Epithelial cell of esophagus (primary cell): ENCODE measurements at regions not wholly inside any gene's neighbourhood (a gene's known extent, or its start where the extent isn't known, plus 50 kb on each side); places are given as distances from the start of the nearest gene placed in this dataset.
A peak's percentile ranks its signal among the peaks of the same experiment; 100 is the strongest.
"Not testable (repeated sequence)": the region's sequence is repeated elsewhere in the genome, so short reads cannot be mapped to it uniquely, and the experiment has no call there.

Experiments
- DNase-seq: peaks from one replicate; pipeline ENCODE4 v3.0.0; 2010; ENCODE audit warnings: low read depth
- H3K4me3 ChIP-seq: 2 replicates; pipeline ENCODE4 v1.5.1; 2011; ENCODE audit warnings: mild to moderate bottlenecking, low read length, control low read depth
- TF ChIP-seq, protein P1 (sequence below): IDR thresholded peaks from 2 replicates; pipeline ENCODE4 v1.5.1; 2011; ENCODE audit warnings: low read depth, mild to moderate bottlenecking, low read length, control low read depth, inconsistent platforms; ENCODE audit not compliant: insufficient read depth; ENCODE audit errors: missing control alignments

DNA sequence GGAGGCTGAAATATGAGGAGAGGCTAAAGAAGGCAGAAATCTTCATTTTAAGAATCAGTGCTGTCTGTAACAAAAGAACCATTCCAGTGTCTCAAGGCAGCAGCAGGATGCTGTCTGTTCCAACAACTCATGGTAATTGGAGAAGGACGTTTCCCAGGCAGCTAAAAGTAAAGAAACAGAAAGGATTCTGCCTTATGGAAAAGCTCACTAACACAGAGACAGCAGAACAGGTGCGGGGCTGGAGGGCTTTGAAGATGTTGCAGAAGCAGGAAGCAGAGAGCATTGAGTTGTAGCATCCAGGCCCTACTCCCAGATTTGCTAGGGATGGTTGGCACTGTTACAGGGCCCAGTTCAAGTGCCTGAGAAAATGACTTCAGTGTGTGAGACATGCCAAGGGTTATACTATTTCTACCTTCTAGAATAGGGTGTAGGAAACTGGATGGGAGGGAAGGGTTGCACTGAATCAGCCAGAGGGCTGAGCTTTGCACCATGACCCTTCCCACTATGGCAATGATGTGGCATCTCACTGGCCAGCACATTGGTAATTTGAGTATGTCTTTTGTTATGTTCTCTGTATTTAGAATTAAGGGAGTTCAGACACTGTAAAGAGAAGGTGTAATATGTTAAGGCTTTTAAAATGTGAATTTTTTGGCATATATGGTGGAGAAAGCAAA is 160.0 kb upstream of the FBXO33 start:
- TF ChIP-seq, protein P1, sequence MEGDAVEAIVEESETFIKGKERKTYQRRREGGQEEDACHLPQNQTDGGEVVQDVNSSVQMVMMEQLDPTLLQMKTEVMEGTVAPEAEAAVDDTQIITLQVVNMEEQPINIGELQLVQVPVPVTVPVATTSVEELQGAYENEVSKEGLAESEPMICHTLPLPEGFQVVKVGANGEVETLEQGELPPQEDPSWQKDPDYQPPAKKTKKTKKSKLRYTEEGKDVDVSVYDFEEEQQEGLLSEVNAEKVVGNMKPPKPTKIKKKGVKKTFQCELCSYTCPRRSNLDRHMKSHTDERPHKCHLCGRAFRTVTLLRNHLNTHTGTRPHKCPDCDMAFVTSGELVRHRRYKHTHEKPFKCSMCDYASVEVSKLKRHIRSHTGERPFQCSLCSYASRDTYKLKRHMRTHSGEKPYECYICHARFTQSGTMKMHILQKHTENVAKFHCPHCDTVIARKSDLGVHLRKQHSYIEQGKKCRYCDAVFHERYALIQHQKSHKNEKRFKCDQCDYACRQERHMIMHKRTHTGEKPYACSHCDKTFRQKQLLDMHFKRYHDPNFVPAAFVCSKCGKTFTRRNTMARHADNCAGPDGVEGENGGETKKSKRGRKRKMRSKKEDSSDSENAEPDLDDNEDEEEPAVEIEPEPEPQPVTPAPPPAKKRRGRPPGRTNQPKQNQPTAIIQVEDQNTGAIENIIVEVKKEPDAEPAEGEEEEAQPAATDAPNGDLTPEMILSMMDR: no peak
- no peak for DNase-seq
- H3K4me3 ChIP-seq: no peak overlapping the region

DNA sequence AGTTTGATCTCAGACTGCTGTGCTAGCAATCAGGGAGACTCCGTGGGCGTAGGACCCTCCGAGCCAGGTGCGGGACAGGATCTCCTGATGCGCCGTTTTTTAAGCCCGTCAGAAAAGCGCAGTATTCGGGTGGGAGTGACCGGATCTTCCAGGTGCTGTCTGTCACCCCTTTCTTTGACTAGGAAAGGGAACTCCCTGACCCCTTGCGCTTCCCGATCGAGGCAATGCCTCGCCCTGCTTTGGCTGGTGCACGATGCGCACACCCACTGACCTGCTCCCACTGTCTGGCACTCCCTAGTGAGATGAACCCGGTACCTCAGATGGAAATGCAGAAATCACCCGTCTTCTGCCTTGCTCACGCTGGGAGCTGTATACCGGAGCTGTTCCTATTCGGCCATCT is 157.6 kb upstream of the FBXO33 start:
- DNase-seq, H3K4me3 ChIP-seq: not testable (repeated sequence)

DNA sequence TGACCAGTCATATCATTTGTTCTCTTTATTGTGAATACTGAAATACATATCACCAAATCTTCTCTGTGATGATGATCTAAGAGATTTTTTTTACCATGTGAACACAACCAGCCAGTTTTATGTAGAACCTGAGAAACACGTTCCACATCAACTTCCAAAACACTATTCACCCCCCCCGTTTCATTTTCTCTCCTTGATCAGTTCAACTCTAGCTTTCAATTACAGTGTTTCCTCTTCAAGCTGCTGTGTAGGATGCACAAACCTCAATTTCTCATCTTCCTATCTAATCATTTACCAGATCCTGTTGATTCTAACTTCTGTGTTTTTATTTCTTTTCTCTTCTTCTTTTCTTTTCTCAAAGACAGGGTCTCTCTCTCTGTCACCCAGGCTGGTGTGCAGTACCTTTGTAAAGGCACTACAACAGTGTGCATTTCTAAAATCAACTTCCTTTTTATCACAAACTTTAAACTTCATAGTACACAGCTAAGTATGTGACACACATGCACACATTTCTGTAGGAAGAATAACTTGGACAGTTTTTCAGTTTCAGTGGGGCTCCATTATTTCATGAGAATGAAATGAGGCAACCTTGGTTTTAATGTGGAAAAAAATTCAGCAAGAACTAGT is 149.9 kb upstream of the FBXO33 start:
- H3K4me3 ChIP-seq: no peak overlapping the region
- no peak for DNase-seq
- TF ChIP-seq, protein P1: no peak

DNA sequence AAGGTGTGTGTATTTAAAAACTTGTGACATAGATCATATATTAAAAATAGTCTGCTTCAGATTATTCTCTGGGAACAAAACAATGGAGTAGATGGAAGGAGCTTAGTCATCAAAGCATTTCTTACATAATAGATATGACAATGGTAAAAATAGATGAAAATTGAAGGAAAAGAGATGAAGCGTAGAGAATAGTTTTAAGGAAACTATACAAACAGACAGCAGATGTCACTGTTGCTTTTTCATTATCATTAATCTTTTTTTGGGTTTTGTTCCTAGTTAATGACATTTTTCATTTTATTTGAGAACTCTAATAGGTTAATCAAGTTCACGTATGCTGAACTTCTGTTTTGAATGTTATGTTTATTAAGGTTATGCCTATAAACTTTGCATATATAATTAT is 149.2 kb upstream of the FBXO33 start:
- TF ChIP-seq, protein P1: no peak
- H3K4me3 ChIP-seq: no peak overlapping the region
- no peak for DNase-seq

DNA sequence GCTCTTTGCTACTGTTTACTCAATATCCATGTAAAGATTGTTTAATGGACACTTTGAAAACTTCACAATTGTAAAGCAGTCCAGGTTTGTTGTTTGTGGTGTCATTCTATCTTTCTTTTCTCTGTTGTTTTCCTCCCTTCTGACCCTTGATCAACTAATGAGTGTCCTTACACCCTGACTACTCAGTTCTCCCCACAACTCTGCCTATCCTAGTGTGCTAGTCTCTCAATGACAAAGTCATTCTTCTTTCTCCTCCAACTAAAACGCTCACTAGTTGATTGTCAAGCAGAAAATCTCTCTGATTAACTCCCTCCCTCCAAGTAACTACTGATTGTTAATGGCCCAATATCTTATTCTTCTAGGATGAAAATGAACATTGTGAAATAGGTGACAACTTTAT is 148.5 kb upstream of the FBXO33 start:
- no peak for DNase-seq
- no peak overlapping the region for H3K4me3 ChIP-seq
- TF ChIP-seq, protein P1: no peak

DNA sequence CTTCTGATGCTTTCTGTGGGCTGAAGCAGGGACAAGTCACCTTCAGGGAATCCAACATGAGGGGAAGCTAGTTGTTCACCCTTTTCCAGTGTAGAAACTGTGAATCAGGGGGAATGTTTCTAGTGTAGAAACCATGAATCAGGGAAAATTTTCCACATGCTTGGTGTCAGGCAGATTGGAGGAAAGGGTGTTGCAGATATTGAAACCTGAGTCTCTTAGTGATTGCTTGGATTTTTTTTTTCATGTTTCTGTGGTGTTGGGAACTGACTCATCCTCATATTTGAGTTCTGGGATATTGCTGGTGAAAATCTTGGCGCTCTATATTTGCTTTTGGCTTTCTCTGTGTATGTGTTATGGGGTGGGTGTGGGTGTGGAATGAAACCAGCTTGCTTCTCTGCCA is 144.5 kb upstream of the FBXO33 start:
- no peak overlapping the region for H3K4me3 ChIP-seq
- peak; percentile 2 for DNase-seq
- TF ChIP-seq, protein P1: no peak

DNA sequence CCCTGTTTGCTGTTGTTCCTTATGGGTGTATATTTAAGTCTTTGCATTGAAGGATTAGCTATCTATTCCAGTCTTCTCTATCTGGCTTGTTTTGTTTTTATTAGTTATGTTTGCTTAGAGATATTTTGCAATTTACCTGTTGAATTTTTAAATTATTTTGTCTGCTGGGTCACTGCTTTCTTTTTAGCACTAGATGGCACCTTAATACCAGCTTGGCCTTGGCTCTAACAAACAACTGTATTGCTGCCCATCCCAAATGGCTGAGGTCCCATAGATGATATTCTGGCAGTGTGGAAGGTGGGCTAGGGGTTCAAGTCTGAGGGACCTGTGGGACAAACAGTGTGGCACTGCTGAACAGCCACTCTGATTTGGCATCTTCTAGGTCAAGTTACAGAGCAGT is 144.0 kb upstream of the FBXO33 start:
- DNase-seq: no peak
- TF ChIP-seq, protein P1: no peak

More for the DNA sequence above, 144.0 kb upstream of the FBXO33 start:
- H3K4me3 ChIP-seq: no peak overlapping the region
